Lower lobe of right lung (tissue), 2 donors: ENCODE measurements at regions not wholly inside any gene's neighbourhood (a gene's known extent, or its start where the extent isn't known, plus 50 kb on each side); places are given as distances from the start of the nearest gene placed in this dataset.

Experiments used
- ATAC-seq, 2 donors: fragments of 200-7000 bp; cut with Tn5 transposase; one replicate each; pipeline ENCODE4 v1.9.1; 2020 to 2022; ENCODE audit warnings: mild to moderate bottlenecking in 2 of 2, moderate library complexity in 2 of 2
- DNase-seq: peaks from one replicate; pipeline ENCODE4 v3.0.0-alpha.2; 2020
- H3K27ac ChIP-seq: fragments of 200-600 bp; one replicate; pipeline ENCODE4 v1.8.0; 2022
- H3K27me3 ChIP-seq: fragments of 200-600 bp; one replicate; pipeline ENCODE4 v1.8.0; 2022; ENCODE audit warnings: low read depth
- H3K36me3 ChIP-seq: fragments of 200-600 bp; one replicate; pipeline ENCODE4 v1.8.0; 2022; ENCODE audit warnings: mild to moderate bottlenecking
- H3K4me1 ChIP-seq: fragments of 200-600 bp; one replicate; pipeline ENCODE4 v1.8.0; 2022
- H3K4me3 ChIP-seq: fragments of 200-600 bp; one replicate; pipeline ENCODE4 v1.8.0; 2022; ENCODE audit warnings: mild to moderate bottlenecking
- H3K9me3 ChIP-seq: fragments of 200-600 bp; one replicate; pipeline ENCODE4 v1.8.0; 2022
- CTCF ChIP-seq: fragments of 200-600 bp; IDR thresholded peaks from one replicate; pipeline ENCODE4 v1.8.0; 2022; ENCODE audit warnings: antibody characterized with exemption, mild to moderate bottlenecking
- intact Hi-C: fragments of 100-400 bp; cut with DNase I; formaldehyde crosslinking; loops from one replicate; pipeline ENCODE4 v1.11.0; 2022
- donor health status: DM: no; HTN: yes; CAD: no; lungs with severe emphysema.

GRCh38 chr22:49094858-49095257, 732.8 kb downstream of the BRD1 start:
- DNase-seq (peak; percentile 15), ATAC-seq (no peak)
- intact Hi-C loops, result no loop called here
- no peaks in the 10 kb centered on the region for H3K36me3 ChIP-seq
- no peak for TF ChIP-seq CTCF
- no peak overlapping the region for H3K27ac ChIP-seq
- no peaks in the 10 kb centered on the region for H3K4me1 ChIP-seq
- H3K27me3 ChIP-seq, result peaks cover 11% of the 10 kb centered on the region
- no peak overlapping the region for H3K4me3 ChIP-seq
- H3K9me3 ChIP-seq, result no peaks in the 10 kb centered on the region

GRCh38 chr22:49094151-49094550, 733.5 kb downstream of the BRD1 start:
- H3K9me3 ChIP-seq, result no peaks in the 10 kb centered on the region
- DNase-seq, result peak; percentile 36
- H3K4me1 ChIP-seq, result no peaks in the 10 kb centered on the region
- H3K27ac ChIP-seq, result no peak overlapping the region
- intact Hi-C loops, result no loop called here
- no peak for ATAC-seq
- no peak overlapping the region for H3K4me3 ChIP-seq
- no peak for TF ChIP-seq CTCF
- peaks cover 8% of the 10 kb centered on the region for H3K27me3 ChIP-seq
- no peaks in the 10 kb centered on the region for H3K36me3 ChIP-seq

GRCh38 chr22:49093192-49093880, 734.3 kb downstream of the BRD1 start:
- peak; percentile 34 for DNase-seq
- Histone ChIP-seq H3K4me1 (no peaks in the 10 kb centered on the region), H3K4me3 (no peak overlapping the region), H3K9me3 (no peaks in the 10 kb centered on the region), H3K27me3 (peaks cover 9% of the 10 kb centered on the region), H3K27ac (no peak overlapping the region), H3K36me3 (no peaks in the 10 kb centered on the region)
- intact Hi-C loops, result no loop called here
- no peak for TF ChIP-seq CTCF
- no peak for ATAC-seq

GRCh38 chr22:49092716-49093115, 735.0 kb downstream of the BRD1 start:
- DNase-seq (peak; percentile 23), ATAC-seq (no peak)
- no peaks in the 10 kb centered on the region for H3K4me1 ChIP-seq
- peaks cover 15% of the 10 kb centered on the region for H3K27me3 ChIP-seq
- H3K27ac ChIP-seq, result no peak overlapping the region
- H3K4me3 ChIP-seq, result no peak overlapping the region
- no peaks in the 10 kb centered on the region for H3K36me3 ChIP-seq
- H3K9me3 ChIP-seq, result no peaks in the 10 kb centered on the region
- intact Hi-C loops, result no loop called here
- TF ChIP-seq CTCF, result no peak

GRCh38 chr22:49091917-49092545, 735.6 kb downstream of the BRD1 start:
- no peak overlapping the region for H3K4me3 ChIP-seq
- H3K4me1 ChIP-seq, result no peaks in the 10 kb centered on the region
- no peaks in the 10 kb centered on the region for H3K36me3 ChIP-seq
- ATAC-seq (no peak), DNase-seq (peak; percentile 24)
- H3K27me3 ChIP-seq, result peaks cover 20% of the 10 kb centered on the region
- H3K27ac ChIP-seq, result no peak overlapping the region
- no peak for TF ChIP-seq CTCF
- no peaks in the 10 kb centered on the region for H3K9me3 ChIP-seq
- intact Hi-C loops, result no loop called here
